ENCODE measurements at regions not wholly inside any gene's neighbourhood (a gene's known extent, or its start where the extent isn't known, plus 50 kb on each side); places are given as distances from the start of the nearest gene placed in this dataset.

- no peak for TF ChIP-seq POLR2A (IDR thresholded peaks at IDR 0.05)
- TF ChIP-seq CTCF (IDR thresholded peaks at IDR 0.05) = no peak
Observed at GRCh38 chr2:15855766-15856260, 84.5 kb upstream of the MYCN start.
